NCI-H1417 treated with DMSO at 0.1 percent for 48 hours (cell line): ENCODE measurements at regions not wholly inside any gene's neighbourhood (a gene's known extent, or its start where the extent isn't known, plus 50 kb on each side); places are given as distances from the start of the nearest gene placed in this dataset.

Experiments
- DNase-seq: peaks from one replicate; lab custom pipeline; 2025; lab: John Stamatoyannopoulos, UW

DNA sequence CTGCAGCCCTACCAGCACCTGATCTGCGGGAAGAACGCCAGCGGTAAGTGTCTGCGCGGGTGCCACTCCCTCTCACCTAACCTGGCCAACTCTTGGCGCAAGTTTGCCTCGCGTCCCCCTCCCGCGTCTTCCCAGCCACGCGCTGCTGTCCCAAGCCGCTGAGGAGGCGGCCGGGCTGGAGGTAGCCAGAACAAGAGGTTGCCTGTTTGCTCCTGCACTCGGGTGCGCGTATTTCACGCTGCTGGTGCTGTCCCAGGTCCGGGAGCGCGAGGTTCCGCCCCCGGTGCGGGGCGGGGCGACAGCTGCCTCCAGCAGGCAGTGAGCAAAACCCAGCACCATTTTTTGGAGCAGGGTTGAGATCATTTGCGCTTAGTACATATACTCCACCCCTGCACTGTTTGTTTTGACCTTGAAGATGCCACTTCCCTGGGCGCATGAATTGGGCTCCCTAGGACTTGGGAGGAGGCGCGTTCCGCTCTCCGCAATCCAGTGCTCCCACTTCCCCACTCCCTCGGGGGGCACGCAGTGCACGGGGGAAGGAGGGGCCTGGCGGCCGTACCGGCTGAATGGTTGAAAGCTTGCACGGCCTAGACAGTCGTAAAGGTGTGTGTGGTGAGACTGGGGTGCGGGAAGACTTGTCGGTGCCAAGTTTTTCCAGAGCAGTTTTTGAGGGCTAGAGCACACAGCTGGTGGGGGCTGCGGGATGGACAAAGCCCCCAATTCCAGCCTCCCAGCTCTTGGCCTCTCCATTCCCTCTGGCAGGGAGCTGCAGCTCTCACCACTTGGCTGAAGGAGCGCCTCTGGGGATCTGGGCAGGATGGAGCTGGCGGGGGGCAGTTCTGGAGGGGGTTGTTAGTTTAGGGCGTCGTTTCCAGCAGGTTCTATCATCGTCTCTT lies 226.9 kb upstream of the CRY1 start:
- no peak for DNase-seq

GRCh38 chr12:107320929-107321631 lies 227.7 kb upstream of the CRY1 start:
- DNase-seq, result peak; percentile 28

DNA sequence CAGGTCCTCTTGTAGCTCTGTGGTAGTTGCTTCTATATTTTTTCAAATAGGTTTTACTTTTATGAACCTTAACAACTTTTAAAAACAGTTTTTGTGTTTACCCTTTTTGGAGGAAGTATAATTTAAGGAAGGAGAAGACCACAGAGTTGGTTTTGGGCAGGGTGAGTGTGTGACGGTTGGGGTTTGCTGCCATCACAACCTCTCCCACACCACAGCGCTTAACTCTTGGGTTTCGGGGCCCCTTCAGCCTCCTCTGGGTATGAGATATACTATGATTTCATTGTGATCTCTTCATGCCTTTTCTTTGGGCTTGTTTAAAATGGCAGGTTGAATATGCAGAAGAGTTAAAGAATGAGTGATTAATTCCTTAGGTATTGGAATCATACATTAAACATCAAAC lies 228.7 kb upstream of the CRY1 start:
- DNase-seq, result no peak

- peak; percentile 51 for DNase-seq
These were observed 231.8 kb upstream of the CRY1 start for GRCh38 chr12:107325075-107325608.

DNA sequence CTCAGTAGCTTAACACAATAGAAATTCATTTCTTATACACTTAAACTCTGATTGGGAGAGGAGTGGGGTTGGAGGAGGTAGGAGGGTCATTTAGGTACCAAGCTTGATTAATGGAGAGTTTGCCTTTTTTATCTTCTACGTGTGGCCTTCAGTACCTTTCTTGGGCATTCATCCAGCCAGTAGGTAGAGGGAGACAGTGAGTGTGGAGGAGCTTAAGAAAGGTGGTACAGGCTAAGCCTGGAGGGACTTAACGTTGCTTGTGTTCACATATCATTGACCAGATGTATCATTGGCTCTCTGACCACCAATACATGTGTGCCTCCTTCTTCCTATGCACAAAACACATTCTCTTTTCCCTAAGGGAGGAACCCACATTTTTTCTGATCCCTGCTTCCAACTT lies 232.9 kb upstream of the CRY1 start:
- DNase-seq, result no peak

DNA sequence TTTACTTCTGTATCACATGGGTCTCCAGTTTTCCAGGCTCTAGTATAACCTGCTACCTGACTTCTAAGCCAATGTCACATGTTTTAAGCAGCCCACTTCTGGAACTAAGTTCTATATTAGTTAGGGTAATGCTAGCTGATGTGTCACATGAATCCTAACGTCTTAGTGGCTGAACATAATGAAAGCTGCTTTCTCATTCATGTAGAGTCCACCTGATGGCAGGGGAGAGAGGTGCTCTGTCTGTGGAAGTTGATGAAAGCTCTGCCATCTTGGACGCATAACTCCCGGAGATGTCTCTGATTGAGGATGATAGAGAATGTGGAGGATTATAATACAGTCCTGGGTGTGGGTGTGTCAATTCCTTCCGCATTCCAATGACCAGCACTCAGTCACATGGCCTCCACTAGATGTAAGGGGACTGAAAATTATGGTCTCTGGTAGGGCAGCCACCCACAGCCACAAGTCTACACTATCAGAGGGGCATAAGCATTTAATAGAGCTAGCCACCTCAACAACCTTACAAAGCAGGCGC lies 234.4 kb upstream of the CRY1 start:
- DNase-seq, result no peak

DNA sequence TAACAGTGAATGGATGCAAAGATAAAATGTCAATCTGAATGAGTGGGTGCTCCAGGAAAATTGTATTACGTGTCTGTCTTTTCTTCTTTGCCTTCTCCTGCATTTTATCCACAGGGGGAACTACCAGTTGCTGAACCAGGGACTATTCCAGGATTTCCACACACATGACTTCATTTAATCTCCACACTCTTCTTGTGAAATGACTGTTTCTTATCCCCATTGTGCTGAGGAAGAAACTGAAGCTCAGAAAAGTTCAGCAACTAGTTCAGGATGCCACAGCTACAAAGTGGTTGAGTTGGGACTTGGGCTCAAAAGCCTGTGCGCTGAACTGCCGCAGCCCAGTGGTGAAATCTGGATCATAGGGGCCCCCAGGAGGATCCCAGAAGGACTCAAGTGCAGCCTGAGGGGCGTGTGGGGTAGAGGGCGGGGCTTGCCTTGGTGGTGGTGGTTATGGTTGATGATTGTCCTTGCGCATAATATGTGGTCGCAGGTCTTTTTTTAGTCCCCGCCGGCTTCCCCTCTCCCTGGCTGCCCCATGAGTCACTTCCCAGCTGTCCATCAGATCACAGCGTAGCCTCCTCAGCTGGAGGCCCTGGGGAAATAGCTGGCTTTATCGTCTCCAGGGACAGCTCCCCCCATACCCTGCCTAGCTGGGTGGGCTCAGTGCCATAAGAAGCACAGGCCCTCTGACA lies 235.2 kb upstream of the CRY1 start:
- no peak for DNase-seq

DNA sequence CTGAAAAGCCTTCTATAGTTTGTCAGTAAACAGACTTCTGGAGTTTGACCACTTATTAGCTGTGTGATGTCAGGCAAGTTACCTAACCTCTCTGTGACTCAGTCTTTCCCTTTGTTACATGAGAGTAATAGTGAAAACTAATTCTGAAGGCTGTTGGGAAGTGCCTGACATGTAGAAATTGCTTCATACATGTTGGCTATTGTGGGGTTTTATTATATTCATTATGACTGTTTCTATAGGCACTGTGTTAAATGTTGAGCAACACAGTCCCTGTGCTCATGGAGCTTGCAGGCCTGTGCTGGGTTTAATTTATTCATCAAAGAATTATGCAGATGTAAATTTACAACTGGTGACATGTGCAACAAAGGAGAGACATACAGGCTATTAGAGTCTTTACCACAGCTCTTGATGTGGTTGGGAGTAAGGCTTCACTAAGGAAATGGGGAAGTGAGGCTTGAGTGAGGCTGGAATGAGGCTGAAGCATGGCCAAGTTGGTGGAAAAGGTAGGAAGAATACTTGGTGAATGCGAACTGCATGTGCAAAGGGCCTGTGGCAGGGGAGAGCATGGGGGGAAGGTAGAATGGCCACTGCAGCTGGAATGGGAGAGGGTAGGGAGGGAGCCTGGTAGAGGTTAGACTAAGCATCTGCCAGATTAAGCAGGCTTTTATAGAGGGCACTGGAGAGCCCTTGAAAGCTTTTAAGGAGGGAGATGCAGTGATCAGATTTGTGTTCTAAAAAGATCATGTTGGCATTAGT lies 236.4 kb upstream of the CRY1 start:
- DNase-seq, result no peak

GRCh38 chr12:107330831-107331431 lies 237.6 kb upstream of the CRY1 start:
- no peak for DNase-seq

- no peak for DNase-seq
These were observed 238.1 kb upstream of the CRY1 start for GRCh38 chr12:107331471-107331870.

- DNase-seq, result no peak
These were observed 238.6 kb upstream of the CRY1 start for GRCh38 chr12:107331912-107332311.

DNA sequence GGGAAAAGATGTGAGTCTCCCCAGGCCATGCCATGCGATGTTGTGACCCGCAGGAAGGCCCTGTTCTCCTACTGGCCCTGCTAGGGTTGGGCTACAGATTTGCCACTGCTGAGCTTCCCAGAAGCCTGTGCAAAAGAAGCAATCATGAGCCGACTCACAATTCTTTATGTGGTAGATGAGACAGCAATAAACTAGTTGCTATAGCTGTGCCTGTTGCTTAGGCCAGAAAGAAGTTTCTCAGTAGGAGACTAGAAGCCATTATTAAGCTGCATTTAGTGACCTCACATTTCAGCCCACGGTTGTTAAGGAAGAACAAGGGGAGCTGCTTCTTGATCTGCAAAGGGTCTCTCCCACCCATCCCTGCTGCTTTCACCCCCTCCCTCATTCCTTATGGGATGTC lies 239.4 kb upstream of the CRY1 start:
- DNase-seq, result no peak

DNA sequence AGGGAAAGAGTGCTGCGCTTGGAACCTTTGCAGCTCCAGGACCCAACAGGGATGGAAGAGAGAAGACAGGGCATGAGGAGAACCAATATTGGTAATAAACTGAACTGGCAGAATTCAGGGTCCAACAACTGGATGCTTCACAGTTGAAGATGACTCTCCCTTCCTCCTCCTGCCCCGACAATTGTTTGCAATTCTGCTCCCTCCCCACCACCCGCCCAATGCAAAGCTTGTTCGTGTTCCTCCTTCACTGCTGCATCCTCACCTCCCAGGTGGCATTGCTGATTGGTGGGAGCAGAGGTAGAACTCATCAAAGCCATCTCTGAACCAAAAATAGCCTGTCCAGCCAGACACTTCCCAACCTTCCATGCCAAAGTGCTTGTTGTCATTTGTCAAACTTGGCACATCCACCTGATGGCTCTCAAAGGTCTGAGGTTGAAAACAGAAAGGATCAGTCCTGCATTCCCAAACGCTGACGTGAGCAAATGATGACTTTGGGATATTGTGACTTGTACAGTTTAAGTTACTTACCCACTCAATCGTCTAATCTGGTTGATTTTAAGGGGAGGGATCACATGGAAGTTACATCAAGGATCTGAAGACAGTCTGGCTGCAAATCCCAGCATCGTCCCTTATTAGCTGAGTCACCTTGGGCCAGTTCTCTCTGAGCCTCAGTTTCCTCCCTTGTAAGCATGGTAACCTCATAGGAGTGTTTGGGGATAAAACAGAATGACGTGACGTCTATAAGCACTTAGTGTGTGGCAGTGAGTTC lies 242.6 kb upstream of the CRY1 start:
- no peak for DNase-seq

GRCh38 chr12:107336695-107337094 lies 243.3 kb upstream of the CRY1 start:
- DNase-seq, result no peak

DNA sequence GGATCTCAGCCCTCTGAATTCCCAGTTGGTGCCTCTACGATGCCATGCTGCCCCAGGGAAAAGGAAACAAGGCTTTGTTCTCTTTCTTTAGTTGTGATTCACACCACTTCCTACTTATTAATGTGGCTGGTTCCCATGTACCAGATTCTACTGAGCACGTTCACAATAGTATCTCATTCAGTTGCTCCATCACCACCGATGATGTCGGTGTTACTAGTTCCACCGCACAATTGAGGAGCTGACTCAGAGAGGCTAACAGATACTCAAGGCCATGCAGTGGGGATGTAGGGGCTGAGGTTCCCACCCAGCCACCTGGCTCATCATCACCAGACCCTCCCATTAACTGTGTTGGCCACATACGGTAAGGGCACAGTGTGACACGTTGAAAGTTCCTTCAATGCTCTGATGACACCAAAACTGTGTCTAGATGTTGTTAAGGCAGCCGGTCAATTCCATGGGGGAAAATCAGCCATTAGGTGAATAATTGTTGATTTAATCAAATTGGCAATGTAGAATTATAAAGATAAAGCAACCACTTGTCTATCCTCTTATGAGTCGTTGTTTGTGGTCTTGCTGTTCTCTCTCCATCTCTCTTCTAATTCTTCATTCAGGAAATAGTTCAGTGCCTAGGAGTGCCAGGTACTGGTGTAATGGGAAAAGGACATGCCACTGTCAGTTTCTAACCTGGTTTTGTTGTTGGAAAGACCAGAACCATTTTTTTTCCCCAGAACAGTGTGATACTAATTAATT lies 244.2 kb upstream of the CRY1 start:
- no peak for DNase-seq

- no peak for DNase-seq
These were observed 246.1 kb upstream of the CRY1 start for GRCh38 chr12:107339487-107339886.

DNA sequence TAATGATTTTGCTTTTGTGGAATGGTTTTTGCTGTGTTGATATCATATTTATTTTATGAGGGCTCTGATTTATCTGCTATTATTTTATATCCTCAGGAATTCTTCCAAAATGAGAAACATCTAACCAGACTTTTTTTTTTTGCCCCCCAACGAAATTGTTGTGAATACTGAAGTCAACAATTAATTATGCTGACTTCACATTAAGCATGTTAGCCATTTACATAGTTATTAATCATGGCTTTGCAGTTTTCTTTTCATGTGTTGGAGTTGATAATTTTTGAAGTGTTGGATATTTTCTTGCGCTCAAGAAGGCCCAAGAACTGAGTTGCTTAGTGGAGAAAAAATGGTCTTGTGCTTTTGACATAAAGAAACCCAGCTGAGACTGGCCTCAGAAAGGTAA lies 246.6 kb upstream of the CRY1 start:
- no peak for DNase-seq

- no peak for DNase-seq
These were observed 247.5 kb upstream of the CRY1 start for GRCh38 chr12:107340898-107341297.

DNA sequence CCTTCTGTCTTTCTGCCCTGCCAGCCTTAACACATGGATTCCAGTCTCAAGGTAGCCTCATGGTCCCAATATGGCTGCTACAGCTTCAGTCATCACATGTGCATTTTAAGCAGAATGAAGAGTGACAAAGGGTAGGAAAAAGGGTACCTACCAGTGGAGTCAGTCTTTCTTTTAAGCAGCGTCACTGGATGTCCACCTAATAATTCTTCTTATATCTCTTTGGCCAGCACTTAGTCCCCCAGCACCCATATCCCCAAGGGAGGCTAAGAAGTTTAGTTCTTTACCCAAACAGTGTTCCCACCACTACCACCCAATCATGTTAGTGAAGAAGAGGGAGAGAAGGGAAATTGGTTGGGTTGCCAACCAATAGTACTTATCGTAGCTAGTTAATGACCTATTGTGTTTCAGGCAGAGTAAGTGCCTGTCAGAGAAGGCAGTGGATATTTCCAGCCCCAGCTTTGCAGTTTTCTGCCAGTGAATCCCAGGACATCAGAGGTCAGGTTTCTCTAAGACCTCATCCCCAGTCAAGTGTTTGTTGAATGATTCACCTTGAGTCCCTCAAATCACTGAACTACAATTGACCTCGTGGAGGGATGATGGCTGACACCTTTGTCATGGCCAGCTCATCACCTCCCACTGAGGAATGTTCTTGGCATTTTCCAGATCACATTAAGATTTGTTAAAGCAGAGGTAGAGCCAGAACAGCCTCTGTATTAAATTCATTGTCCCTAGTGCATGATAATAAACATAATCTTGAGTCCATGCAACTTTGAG lies 250.9 kb upstream of the CRY1 start:
- DNase-seq, result no peak
